GM12891 (cell line): ENCODE measurements at regions not wholly inside any gene's neighbourhood (a gene's known extent, or its start where the extent isn't known, plus 50 kb on each side); places are given as distances from the start of the nearest gene placed in this dataset.

Source experiments
- POLR2A ChIP-seq: IDR thresholded peaks from 2 replicates; pipeline ENCODE4 v1.6.1; 2011; ENCODE audit warnings: low read depth, low read length, control low read depth
- POLR2AphosphoS5 ChIP-seq: IDR thresholded peaks from 2 replicates; pipeline ENCODE4 v1.6.1; 2011; ENCODE audit warnings: low read depth, low read length, control low read depth
- POU2F2 ChIP-seq: IDR thresholded peaks from 2 replicates; pipeline ENCODE4 v1.6.1; 2011; ENCODE audit warnings: low read depth, mild to moderate bottlenecking, control low read depth, low read length, moderate library complexity
- TAF1 ChIP-seq: IDR thresholded peaks from 2 replicates; pipeline ENCODE4 v1.6.1; 2011; ENCODE audit warnings: low read depth, low read length, control low read depth

- TF ChIP-seq POLR2AphosphoS5 = no peak
- TF ChIP-seq TAF1 = no peak
- no peak for TF ChIP-seq POLR2A
- TF ChIP-seq POU2F2 = no peak
Measured at GRCh38 chr13:53266757-53267156, 238.1 kb downstream of the OLFM4 start.
